ENCODE measurements at regions not wholly inside any gene's neighbourhood (a gene's known extent, or its start where the extent isn't known, plus 50 kb on each side); places are given as distances from the start of the nearest gene placed in this dataset.

DNA sequence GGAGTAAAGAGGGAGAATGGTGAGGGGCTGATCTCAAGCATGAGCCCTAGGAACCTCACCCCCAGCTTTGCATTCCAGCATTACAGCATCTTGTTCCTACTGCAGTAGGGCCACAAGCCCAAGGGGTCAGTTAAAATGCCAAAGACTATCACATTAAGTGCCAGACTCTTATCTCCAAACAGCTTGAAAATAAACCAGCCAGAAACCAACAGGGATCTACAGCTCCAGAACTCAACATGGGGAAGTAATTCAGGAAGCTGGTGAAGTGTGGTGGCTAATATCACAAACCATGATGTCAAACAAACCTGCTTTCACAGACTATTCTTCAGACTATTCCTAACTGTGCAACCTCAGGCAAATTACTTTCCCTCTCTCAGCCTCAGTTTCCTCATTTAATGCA lies 278.3 kb downstream of the TNS1 start:
- H3K9ac ChIP-seq, result no peak overlapping the region
- H3K9me3 ChIP-seq, result peaks cover 10% of the 10 kb centered on the region
- 0 out of 2 replicates have a peak, but pooled peaks cover 2% of the 10 kb centered on the region for H3K4me1 ChIP-seq
- H3K27me3 ChIP-seq, result no peaks in the 10 kb centered on the region
- no peak overlapping the region for H3K27ac ChIP-seq
- H4K20me1 ChIP-seq, result no peaks in the 10 kb centered on the region
- H3K36me3 ChIP-seq, result no peaks in the 10 kb centered on the region
- no peak for TF ChIP-seq Cebpa-rat (IDR thresholded peaks at IDR 0.05)
- H3K4me3 ChIP-seq, result no peak overlapping the region
- H3K4me2 ChIP-seq, result no peak overlapping the region

DNA sequence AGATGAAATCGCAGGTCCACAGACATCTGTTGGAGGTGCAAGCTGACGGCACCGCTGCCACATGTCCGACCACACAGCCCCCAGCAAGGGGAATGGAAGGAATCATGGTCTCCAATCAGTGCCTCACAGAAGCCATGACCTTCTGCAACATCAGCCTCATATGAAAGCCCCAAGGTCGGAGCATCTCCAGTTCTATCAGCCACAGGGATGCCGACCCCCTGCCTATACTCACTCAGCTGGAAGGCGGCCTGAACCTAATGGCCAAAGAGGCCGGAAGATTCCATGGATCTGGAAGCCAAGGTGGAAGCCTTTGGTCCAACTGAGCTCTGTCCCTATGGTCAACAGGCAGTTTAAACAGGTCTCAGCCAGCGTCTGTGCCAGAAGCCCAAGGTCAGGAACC lies 278.8 kb downstream of the TNS1 start:
- no peak for TF ChIP-seq Cebpa-rat (IDR thresholded peaks at IDR 0.05)
- Histone ChIP-seq H3K27ac (no peak overlapping the region), H3K4me2 (no peak overlapping the region), H4K20me1 (no peaks in the 10 kb centered on the region), H3K27me3 (no peaks in the 10 kb centered on the region), H3K4me1 (peaks cover 7% of the 10 kb centered on the region; the same call in 1 of the 2 replicates), H3K9me3 (peaks cover 10% of the 10 kb centered on the region), H3K36me3 (no peaks in the 10 kb centered on the region), H3K4me3 (no peak overlapping the region), H3K9ac (no peak overlapping the region)

- TF ChIP-seq Cebpa-rat (IDR thresholded peaks at IDR 0.05), result no peak
- Histone ChIP-seq H3K27ac (no peak overlapping the region), H3K27me3 (no peaks in the 10 kb centered on the region), H3K4me2 (no peak overlapping the region), H3K36me3 (no peaks in the 10 kb centered on the region), H3K4me3 (no peak overlapping the region), H4K20me1 (no peaks in the 10 kb centered on the region), H3K9me3 (peaks cover 10% of the 10 kb centered on the region), H3K4me1 (peaks cover 12% of the 10 kb centered on the region; the same call in 1 of the 2 replicates), H3K9ac (no peak overlapping the region)
These were observed 279.8 kb downstream of the TNS1 start for GRCh38 chr2:217722883-217723472.

- Histone ChIP-seq H3K4me3 (no peak overlapping the region), H3K9me3 (peaks cover 10% of the 10 kb centered on the region), H3K27ac (no peak overlapping the region), H3K36me3 (no peaks in the 10 kb centered on the region), H3K9ac (no peak overlapping the region), H3K4me1 (peaks cover 12% of the 10 kb centered on the region; the same call in 1 of the 2 replicates), H3K4me2 (no peak overlapping the region), H4K20me1 (peaks cover 22% of the 10 kb centered on the region), H3K27me3 (no peaks in the 10 kb centered on the region)
- TF ChIP-seq Cebpa-rat (IDR thresholded peaks at IDR 0.05), result no peak
These were observed 285.1 kb downstream of the TNS1 start for GRCh38 chr2:217717646-217718045.

GRCh38 chr2:217715484-217715883 lies 287.3 kb downstream of the TNS1 start:
- Histone ChIP-seq H3K36me3 (no peaks in the 10 kb centered on the region), H3K4me2 (no peak overlapping the region)

GRCh38 chr2:217714287-217714751 lies 288.5 kb downstream of the TNS1 start:
- Histone ChIP-seq H4K20me1 (peaks cover 40% of the 10 kb centered on the region), H3K4me3 (no peak overlapping the region), H3K36me3 (no peaks in the 10 kb centered on the region), H3K4me1 (peaks cover 9% of the 10 kb centered on the region; the same call in 1 of the 2 replicates), H3K4me2 (no peak overlapping the region), H3K27ac (no peak overlapping the region), H3K9me3 (no peaks in the 10 kb centered on the region), H3K9ac (no peak overlapping the region), H3K27me3 (no peaks in the 10 kb centered on the region)
- no peak for TF ChIP-seq Cebpa-rat (IDR thresholded peaks at IDR 0.05)

More at GRCh38 chr2:217715484-217715883, 287.3 kb downstream of the TNS1 start:
- Histone ChIP-seq H3K9me3 (no peaks in the 10 kb centered on the region), H3K4me3 (no peak overlapping the region), H4K20me1 (peaks cover 36% of the 10 kb centered on the region), H3K27ac (no peak overlapping the region), H3K9ac (no peak overlapping the region), H3K4me1 (peaks cover 12% of the 10 kb centered on the region; the same call in 1 of the 2 replicates), H3K27me3 (no peaks in the 10 kb centered on the region)
- no peak for TF ChIP-seq Cebpa-rat (IDR thresholded peaks at IDR 0.05)

- Histone ChIP-seq H3K9ac (no peak overlapping the region), H3K9me3 (no peaks in the 10 kb centered on the region), H3K36me3 (no peaks in the 10 kb centered on the region), H3K27me3 (no peaks in the 10 kb centered on the region), H3K4me2 (no peak overlapping the region), H3K4me3 (no peak overlapping the region), H4K20me1 (peaks cover 42% of the 10 kb centered on the region), H3K4me1 (peaks cover 2% of the 10 kb centered on the region; the same call in 1 of the 2 replicates), H3K27ac (no peak overlapping the region)
- TF ChIP-seq Cebpa-rat (IDR thresholded peaks at IDR 0.05), result no peak
These were observed 289.2 kb downstream of the TNS1 start for GRCh38 chr2:217713395-217714286.

GRCh38 chr2:217712431-217712830 lies 290.4 kb downstream of the TNS1 start:
- Histone ChIP-seq H3K4me2 (no peak overlapping the region), H3K4me1 (no peaks in the 10 kb centered on the region), H3K27me3 (no peaks in the 10 kb centered on the region), H4K20me1 (peaks cover 42% of the 10 kb centered on the region), H3K9me3 (no peaks in the 10 kb centered on the region), H3K9ac (no peak overlapping the region), H3K36me3 (no peaks in the 10 kb centered on the region), H3K4me3 (no peak overlapping the region), H3K27ac (no peak overlapping the region)
- no peak for TF ChIP-seq Cebpa-rat (IDR thresholded peaks at IDR 0.05)

GRCh38 chr2:217711188-217711587 lies 291.6 kb downstream of the TNS1 start:
- Histone ChIP-seq H3K4me2 (no peak overlapping the region), H3K36me3 (no peaks in the 10 kb centered on the region), H3K4me3 (no peak overlapping the region), H3K27me3 (no peaks in the 10 kb centered on the region), H4K20me1 (peaks cover 42% of the 10 kb centered on the region), H3K27ac (no peak overlapping the region), H3K4me1 (no peaks in the 10 kb centered on the region), H3K9me3 (no peaks in the 10 kb centered on the region), H3K9ac (no peak overlapping the region)
- no peak for TF ChIP-seq Cebpa-rat (IDR thresholded peaks at IDR 0.05)

- Histone ChIP-seq H3K4me3 (no peak overlapping the region), H3K9me3 (no peaks in the 10 kb centered on the region), H3K27ac (no peak overlapping the region), H3K27me3 (no peaks in the 10 kb centered on the region), H3K4me2 (no peak overlapping the region), H3K9ac (no peak overlapping the region), H4K20me1 (peaks cover 42% of the 10 kb centered on the region), H3K4me1 (no peaks in the 10 kb centered on the region), H3K36me3 (no peaks in the 10 kb centered on the region)
- no peak for TF ChIP-seq Cebpa-rat (IDR thresholded peaks at IDR 0.05)
These were observed 292.5 kb downstream of the TNS1 start for GRCh38 chr2:217710211-217710765.
